SKM-1 treated with dmso at 0.1 percent for 144 hours (cell line): ENCODE measurements at regions not wholly inside any gene's neighbourhood (a gene's known extent, or its start where the extent isn't known, plus 50 kb on each side); places are given as distances from the start of the nearest gene placed in this dataset.
"Not testable (repeated sequence)": the region's sequence is repeated elsewhere in the genome, so short reads cannot be mapped to it uniquely, and the experiment has no call there.

Source experiments
- DNase-seq: peaks from one replicate; lab custom pipeline; 2025; ENCODE audit not compliant: unreplicated experiment; lab: John Stamatoyannopoulos, UW

DNA sequence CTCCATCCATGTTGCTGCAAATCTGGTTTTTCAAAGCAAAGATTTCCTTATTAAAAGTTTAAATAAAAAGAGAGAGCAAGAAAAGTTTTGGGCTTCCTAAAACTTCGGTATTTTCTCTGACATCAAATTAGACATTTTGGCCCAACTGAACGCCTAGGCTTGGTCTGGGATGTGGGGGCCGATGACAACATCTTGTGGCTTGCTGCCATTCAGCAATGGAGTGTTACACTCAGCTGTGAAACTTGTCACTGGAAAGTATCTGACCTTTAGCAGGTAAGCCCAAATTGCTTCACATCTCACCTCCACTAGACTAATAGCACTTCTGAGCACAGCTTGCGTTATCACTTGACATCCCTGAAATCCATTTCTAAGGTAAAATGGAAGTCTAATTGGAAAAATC is 320.6 kb downstream of the GATA3 start:
- no peak for DNase-seq

DNA sequence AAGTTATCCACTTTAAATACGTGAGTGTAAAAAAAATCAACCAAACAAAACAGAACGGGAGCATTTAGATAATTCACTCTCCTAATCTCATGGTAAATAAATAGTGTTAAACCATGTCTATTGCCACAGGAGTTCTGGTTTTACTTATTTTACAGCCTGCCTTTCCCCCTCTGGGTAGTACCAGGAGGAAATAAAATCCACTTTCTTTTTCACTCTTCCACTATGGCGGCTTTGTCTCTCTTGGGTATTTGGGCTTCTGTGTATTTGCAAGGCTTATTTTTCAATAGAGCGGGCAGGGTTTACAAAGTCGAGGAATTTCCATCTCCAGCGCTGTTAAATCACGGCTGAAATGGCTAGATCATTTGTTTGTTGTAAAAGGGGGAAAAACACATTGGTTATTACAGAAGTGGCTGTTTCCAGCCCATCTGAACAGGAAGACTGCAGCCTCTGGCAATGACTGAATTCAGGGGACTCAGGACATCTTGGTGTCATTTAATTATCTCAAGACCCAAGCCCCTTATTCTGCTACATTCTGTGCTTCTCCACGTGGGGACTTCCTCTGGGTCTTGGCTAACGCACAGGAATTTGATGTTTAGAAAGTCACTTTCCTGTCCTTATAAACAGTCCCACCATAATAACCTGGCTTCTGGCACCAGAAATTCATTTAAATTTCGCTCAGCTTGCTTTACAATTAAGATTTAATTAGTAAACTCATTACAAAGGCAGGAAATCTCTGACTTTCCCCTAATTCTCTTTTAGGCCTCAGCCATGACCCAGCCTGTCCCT is 323.9 kb downstream of the GATA3 start:
- DNase-seq, result no peak

DNA sequence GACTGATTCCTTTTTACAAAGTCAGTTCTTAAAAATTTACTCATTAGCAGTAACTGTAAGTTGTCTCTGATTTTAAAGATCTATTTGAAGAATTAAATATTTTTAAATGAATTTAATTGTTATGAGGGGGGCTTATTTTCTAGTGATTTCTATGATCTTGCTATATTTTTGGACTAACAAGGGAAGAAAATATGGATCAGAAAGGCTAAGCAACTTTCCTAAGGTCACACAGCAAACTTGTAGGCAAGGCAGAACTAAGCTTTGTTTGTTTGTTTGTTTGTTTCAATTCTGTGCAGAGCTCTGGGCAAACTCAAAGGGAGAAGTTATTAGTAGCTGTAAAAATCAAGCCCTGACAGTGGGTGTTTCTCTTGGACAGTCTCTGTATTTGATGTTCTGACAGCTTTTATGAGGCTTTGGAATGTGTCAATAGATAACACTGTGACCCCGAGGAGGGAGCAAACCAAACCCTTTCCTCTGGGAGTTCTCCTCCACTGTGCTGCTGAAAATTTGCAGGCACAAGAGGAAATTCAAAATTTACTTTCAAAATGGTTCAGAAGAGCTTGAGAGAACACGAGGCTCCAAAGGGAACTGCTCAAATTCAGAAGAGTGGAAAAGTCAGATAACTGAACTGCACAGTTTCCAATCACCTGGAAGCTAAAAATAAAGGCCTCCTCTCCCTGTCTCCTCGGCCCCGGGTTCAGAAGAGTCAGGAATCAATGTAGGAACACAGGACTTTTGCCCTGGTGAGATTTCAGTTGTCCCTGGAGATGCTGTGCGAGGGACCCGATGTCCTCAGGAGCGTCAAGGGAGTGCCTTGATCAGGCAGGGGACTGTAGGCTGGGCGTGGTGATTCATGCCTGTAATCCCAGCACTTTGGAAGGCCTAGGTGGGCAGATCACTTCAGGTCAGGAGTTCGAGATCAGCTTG is 325.7 kb downstream of the GATA3 start:
- no peak for DNase-seq

DNA sequence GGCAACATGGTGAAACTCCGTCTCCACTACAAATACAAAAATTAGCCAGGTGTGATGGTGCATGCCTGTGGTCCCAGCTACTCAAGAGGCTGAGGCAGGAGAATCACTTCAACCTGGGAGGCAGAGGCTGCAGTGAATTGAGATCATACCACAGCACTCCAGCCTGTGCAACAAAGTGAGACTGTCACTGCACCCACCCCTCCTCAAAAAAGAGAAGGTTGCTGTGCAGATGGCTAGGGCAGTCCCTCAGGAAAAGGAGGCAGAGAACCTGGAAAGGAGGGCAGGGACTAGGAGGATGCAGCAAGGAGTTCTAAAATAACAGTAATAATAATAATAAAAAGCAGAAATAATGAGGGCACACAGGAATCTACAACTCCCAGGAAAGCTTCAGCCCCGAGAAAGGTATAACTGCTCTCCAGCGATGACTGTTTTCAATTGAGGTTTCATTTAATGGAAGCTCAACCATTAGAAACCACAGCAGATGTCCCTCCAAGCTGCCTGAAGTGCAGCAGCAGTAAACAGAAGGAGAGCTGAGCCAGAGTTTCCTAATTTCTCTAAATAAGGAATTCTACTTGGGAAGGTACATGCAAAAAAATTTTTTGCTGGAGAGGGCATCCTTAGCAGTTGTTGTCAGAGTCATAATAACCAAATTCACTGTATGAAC is 326.5 kb downstream of the GATA3 start:
- no peak for DNase-seq

DNA sequence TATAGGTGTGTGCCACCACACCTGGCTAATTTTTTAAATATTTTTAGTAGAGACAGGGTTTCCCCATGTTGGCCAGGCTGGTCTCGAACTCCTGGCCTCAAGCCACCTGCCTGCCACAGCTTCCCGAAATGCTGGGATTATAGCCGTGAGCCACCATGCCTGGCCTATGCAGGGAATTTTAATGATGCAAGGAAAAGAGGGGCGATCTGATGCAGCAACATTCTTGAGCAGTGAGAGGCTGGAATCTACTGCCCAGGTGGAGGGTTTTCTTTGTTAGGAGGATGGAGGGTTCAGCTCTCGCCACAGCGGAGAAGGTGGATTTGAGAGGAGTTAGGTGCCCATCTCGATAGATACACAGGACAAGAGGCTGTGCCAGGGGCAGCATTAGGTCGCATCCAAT is 332.3 kb downstream of the GATA3 start:
- DNase-seq, result no peak

DNA sequence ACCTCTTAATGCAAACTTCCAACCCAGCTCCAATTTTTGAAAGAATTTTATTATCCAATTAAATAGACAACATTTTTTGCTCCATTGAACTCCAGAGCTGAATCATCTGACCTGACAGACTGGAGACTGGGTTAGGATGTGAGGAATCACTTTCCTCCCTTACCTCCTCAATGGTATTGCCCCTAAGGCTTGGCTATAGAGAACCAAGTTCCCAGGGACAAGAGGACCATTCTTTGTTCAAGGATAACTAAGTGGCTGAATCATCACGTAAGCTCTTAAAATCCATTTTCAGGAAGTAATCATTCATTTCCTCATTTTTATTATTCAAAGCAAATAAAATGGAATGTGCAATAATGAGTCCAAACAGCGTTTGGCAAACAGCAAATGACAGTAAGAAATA is 335.1 kb downstream of the GATA3 start:
- DNase-seq, result no peak

DNA sequence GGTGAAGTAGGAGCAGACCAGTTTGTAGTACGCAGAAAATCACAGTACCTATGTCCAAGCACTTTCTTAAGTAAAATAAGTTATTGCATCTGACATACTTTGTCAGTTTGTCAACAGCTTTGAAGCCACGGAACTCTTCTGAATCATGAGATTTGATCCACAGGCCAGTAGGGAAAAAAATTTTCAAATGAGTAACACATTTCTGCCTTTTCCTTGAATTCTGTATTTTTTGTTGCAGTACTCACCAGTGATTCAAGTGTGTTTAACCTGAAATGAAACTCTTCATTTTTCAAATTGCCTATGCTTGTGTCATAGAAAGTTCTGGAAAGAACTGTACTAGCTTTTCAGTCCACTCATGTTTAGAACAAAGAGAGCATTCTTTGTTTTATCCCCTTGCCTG is 337.7 kb downstream of the GATA3 start:
- DNase-seq, result no peak

DNA sequence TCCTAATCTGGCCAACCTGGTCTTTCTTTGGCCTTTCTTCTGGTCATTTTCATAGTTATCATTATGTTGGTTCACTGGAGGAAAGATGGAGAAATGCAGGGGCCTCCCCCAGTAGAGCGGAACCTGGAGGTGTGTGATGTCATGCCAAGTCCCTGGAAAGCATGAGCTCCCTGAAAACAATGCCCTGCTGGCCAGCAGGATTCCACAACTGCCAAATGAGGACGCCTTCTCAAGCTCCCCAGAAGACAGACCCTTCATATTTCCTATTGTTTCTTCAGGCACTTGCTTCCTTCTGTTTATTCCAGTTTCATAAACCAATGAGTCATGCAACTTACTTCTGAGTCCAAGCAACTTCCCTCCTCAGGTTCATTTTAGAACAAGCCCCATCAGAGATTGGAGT is 339.0 kb downstream of the GATA3 start:
- no peak for DNase-seq

DNA sequence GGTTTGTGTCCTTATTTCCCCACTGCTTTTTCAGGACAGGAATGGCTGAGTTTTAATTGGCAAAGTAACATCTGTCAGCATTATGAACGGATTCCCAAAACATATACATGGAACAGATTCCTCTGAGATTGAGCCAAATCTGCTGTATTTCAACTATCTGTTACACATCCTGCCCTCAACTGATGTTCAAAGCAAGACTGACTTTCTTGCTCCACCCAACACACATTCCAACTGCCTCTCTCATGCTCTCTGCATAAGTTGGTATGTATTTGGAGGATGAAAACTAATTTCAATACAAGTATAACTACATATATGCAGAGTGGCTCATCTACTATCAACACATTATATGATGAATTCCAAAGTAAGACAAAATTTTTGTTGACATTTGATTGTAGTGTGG is 342.2 kb downstream of the GATA3 start:
- no peak for DNase-seq

DNA sequence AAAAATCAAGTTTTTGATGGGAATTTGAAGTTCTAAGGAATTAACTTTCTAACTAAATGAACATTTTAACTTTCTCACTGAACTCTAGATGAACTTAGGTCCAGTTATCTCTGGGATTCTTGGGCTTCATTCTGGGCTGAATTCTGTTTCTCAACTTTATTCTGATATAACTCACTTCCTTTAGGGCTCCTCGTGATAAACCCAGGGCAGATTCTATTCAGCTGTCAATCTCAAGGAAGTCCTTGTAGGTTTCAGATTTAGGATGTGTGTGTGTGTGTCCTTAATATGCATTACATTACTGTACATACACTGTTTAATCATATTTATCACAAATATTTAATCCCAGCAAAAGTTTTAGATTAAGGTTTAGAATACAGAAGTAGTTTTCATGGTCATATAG is 344.3 kb downstream of the GATA3 start:
- DNase-seq, result no peak

DNA sequence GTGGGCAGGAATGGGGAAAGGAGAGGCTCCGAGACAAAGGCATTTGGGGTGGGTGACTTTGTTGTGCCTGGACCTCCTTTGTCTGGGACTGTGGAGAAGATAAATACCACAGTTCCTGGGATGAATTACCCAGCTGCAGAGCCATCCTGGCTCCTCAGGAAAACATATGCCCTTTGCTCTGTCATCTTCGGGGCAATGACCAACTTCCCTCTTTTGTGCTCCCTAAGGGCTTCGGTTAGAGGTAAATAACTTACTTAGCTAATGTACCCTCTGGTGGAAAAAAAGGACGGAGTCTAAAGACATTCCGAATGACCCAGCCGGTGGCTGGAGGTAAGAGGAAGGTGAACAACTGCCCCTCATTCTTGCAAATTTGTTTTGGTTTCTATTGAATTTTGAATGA is 345.7 kb downstream of the GATA3 start:
- DNase-seq, result no peak

DNA sequence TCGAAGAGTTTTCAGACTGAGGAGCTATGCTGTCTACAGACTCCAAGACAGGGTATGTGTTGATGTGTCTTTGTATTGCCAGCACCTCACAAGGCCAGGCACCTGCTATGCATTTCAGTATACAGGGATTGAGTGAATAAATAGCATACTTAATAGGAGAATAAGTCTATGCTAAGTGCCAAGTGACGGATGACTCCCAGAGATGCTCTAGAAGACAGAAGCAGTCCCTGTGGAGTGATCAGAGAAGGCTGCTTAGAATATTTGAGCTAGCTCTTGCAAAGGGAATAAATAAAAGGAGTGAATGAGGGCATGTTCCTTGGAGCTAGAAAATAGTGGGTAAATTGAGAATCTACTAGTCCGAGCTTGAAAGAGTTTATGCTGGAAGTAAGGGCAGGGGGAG is 346.4 kb downstream of the GATA3 start:
- no peak for DNase-seq

DNA sequence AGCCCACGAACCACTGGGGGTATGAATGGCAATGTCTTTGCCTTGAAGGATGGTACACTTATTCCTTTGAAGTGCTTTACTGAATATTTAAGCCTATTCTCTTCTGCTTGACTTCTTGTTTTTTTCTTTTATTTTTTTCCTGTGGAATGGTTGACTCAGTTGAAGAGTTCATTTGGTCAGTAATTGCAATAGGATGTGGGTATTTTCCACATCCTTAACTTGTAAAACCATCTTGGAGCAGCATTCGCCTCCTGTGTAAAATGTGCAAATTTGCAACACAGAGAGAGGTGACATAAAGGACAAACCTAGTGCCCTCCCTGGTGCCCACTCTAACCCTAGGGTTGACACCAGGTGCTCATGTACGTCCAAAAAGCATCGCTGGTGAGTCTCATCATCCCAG is 347.0 kb downstream of the GATA3 start:
- no peak for DNase-seq

DNA sequence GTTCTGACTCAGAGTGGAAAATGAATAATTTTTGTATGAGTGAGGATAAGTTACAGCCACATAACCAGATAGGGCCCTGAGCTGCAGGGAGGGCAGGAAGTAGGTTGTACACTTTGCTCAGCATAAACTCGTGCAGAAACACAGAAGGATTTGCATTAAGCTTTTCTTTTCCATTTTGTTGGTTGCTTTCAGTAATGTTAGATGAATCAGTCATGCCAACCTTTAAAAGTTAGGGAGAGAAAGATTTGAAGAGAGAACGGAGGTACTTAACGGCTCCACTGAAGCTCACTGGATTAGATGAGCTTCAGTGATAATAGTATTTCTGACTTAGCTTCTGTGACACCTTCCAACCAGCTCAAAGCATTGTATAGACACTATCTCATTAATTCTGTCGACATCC is 348.1 kb downstream of the GATA3 start:
- DNase-seq, result no peak

DNA sequence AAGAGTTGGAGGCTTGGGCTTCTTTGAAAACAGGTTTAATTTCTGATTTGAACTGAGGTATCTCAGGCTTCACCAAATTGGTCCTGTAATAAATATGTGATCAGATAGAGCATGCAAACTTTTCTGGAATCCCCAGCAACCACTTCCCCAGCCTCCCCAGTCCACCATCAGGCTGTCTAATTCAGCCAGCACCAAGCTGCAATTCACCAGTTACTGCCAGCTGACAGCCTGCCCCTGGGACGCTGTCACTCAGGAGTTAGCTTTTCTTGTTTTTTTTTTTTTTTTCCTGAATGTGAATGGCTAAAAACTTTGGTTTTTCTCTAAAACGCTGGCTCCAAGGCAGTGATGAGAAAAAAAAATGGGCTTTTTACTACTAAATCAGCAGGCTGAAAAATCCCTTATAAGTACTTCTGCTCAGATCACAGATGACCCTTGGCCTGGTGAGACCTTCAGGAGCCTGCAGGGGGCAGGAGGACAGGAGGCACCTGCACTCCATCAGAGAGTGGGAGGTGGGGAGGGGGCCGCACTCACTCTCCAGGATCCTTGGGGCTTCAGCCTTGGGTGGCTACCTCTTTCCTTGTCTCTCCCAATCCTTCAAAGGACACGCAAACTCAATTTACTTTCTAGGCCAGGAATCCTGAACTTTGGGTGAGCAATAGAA is 349.4 kb downstream of the GATA3 start:
- no peak for DNase-seq

DNA sequence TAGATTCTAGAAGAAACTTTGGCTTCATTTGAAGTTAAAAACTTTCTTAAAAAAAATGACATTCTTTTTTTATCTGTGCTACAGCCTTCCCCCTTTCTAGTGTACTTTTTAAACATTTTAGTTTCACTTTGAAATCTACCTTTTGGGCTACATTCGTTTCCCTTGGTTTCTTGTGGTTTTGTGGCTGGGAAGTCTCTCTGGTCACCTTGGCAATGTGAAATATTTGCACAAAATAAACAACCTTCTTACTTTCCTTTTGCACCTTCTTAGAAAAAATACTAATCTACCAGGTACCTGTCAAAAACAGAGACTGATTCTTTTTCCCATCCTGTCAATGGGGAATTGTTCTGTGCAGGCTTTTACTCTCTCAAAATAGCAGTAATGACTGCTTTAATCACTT is 350.2 kb downstream of the GATA3 start:
- DNase-seq, result no peak

DNA sequence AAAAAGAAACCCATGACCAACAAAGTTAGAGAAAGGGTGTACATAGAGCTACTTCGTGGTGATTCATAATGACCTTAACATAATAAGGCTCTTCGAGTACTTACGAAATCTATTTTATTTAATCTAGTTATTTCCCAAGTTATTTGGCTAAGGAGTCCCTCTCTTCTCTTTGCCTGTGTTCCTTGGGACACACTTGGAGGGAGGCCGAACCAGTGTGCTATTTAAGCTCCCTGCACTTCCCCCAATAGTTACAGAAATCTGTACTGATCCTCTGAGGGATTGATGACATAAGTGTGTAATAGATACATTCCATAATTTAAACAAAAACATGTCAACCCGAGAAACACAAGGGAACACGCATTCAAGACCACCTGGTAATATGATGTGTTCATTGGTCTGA is 351.1 kb downstream of the GATA3 start:
- DNase-seq, result no peak

DNA sequence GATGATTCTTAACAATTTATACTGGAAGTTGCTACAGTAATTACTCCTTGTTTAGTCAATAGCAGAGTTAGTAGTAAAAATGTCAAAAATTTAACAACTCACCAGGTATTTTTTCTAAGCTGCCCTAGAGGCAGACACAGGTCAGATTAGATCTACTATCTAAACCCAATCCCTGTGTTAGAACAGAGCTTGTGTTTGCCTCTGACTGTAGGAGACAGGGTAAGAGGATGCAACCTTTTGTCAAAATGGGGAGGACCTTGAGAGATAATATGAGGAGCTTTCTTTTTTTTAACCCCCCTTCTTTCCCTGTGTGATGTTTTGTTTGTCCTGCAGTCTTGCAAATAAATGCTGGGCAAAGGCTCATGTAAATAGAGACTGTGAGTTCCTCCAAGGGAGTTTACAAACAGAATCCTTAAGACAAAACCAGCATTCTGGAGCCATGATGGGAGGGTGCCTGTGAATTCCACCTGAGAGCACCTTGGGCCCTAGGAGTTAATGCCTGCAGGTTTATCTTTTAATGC is 353.1 kb downstream of the GATA3 start:
- DNase-seq, result no peak

DNA sequence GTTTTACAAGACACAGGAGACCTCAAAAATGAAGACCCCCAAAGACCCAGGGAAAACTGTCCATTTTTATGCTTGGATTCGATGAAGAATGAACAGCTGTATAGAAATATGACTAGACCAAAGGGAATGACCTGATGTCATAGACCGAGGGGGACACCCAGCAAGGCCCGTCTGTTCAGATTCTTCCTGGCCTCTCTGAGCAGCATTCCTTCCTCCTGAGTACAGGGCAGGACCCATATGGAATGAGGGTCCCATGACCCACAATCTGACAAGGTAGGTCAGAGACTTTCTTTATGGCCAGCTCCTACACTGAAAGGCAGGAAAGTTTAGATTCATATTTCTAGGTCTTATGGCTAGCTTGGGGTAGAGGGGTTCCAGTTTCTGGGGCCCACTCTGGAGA is 356.0 kb downstream of the GATA3 start:
- no peak for DNase-seq

DNA sequence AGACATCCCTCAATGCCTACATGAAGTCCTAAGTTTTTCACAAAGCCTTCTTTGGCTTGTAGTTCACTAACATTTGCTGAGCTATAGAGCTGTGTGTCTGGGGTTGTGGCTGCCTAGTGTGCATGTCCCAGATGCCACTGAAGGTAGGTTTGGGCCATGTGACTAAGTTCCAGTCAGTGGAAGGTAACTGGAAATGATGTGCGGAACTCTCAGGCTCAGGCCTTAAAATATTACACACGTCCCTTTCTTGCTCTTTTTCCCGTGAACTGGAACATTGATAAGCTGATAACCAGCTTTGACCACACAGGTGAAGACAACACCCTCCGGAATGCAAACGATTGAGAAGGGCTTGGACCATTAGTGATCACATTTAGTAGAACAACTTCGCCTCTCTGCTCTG is 358.1 kb downstream of the GATA3 start:
- no peak for DNase-seq

DNA sequence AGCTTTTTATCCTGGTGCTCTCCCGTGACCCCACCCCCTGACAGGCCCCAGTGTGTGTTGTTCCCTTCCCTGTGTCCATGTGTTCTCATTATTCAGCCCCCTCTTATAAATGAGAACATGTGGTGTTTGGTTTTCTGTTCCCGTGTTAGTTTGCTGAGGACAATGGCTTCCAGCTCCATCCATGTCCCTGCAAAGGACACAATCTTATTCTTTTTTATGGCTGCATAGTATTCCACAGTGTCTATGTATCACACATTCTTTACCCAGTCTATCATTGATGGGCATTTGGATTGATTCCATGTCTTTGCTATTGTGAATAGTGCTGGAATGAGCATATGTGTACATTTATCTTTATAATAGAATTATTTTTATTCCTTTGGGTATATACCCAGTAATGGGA is 360.5 kb downstream of the GATA3 start:
- DNase-seq, result not testable (repeated sequence)
